ENCODE measurements at regions not wholly inside any gene's neighbourhood (a gene's known extent, or its start where the extent isn't known, plus 50 kb on each side); places are given as distances from the start of the nearest gene placed in this dataset.

- no peak for TF ChIP-seq CTCF (IDR thresholded peaks at IDR 0.05; ENCODE audit: low read depth, low read length, missing control alignments)
- DNase-seq (ENCODE audit: low read depth), result no peak
- no peak overlapping the region for H3K4me3 ChIP-seq (ENCODE audit: low read depth, low read length)
Measured at GRCh38 chr15:35170207-35170606, 85.1 kb upstream of the NANOGP8 start.

GRCh38 chr15:35168464-35168863 lies 83.4 kb upstream of the NANOGP8 start:
- TF ChIP-seq CTCF (IDR thresholded peaks at IDR 0.05; ENCODE audit: low read depth, low read length, missing control alignments), result no peak
- no peak for DNase-seq (ENCODE audit: low read depth)
- no peak overlapping the region for H3K4me3 ChIP-seq (ENCODE audit: low read depth, low read length)

- no peak for DNase-seq (ENCODE audit: low read depth)
- no peak overlapping the region for H3K4me3 ChIP-seq (ENCODE audit: low read depth, low read length)
- TF ChIP-seq CTCF (IDR thresholded peaks at IDR 0.05; ENCODE audit: low read depth, low read length, missing control alignments), result no peak
Measured at GRCh38 chr15:35167675-35168074, 82.6 kb upstream of the NANOGP8 start.

- no peak for DNase-seq (ENCODE audit: low read depth)
- no peak for TF ChIP-seq CTCF (IDR thresholded peaks at IDR 0.05; ENCODE audit: low read depth, low read length, missing control alignments)
- no peak overlapping the region for H3K4me3 ChIP-seq (ENCODE audit: low read depth, low read length)
Measured at GRCh38 chr15:35166730-35167359, 81.8 kb upstream of the NANOGP8 start.

- no peak for TF ChIP-seq CTCF (IDR thresholded peaks at IDR 0.05; ENCODE audit: low read depth, low read length, missing control alignments)
- no peak overlapping the region for H3K4me3 ChIP-seq (ENCODE audit: low read depth, low read length)
- no peak for DNase-seq (ENCODE audit: low read depth)
Measured at GRCh38 chr15:35161694-35162093, 76.6 kb upstream of the NANOGP8 start.

GRCh38 chr15:35159170-35159569 lies 74.1 kb upstream of the NANOGP8 start:
- TF ChIP-seq CTCF (IDR thresholded peaks at IDR 0.05; ENCODE audit: low read depth, low read length, missing control alignments), result no peak
- no peak overlapping the region for H3K4me3 ChIP-seq (ENCODE audit: low read depth, low read length)
- DNase-seq (ENCODE audit: low read depth), result no peak

GRCh38 chr15:35151782-35152181 lies 66.7 kb upstream of the NANOGP8 start:
- DNase-seq (ENCODE audit: low read depth), result no peak
- no peak for TF ChIP-seq CTCF (IDR thresholded peaks at IDR 0.05; ENCODE audit: low read depth, low read length, missing control alignments)
- no peak overlapping the region for H3K4me3 ChIP-seq (ENCODE audit: low read depth, low read length)
